T-helper 2 cell treated with Interferon-gamma antibody and Interleukin-4, amounts not matched to agents 5 μg/mL and 100 μg/mL, for 36 hours (primary cell): ENCODE measurements at regions not wholly inside any gene's neighbourhood (a gene's known extent, or its start where the extent isn't known, plus 50 kb on each side); places are given as distances from the start of the nearest gene placed in this dataset.
A peak's percentile ranks its signal among the peaks of the same experiment; 100 is the strongest.
"Not testable (repeated sequence)": the region's sequence is repeated elsewhere in the genome, so short reads cannot be mapped to it uniquely, and the experiment has no call there.

Experiments used
- DNase-seq: peaks from one replicate; pipeline ENCODE4 v3.0.0; 2021; ENCODE audit warnings: low spot score
- H3K27ac Mint-ChIP-seq: one replicate; pipeline ENCODE4 v1.8.0; 2021; ENCODE audit warnings: mild to moderate bottlenecking, mixed read lengths
- H3K27me3 Mint-ChIP-seq: one replicate; pipeline ENCODE4 v1.8.0; 2021; ENCODE audit warnings: low read depth, mixed read lengths
- H3K36me3 Mint-ChIP-seq: one replicate; pipeline ENCODE4 v1.8.0; 2021; ENCODE audit warnings: low read depth, mixed read lengths
- H3K4me1 Mint-ChIP-seq: one replicate; pipeline ENCODE4 v1.8.0; 2021; ENCODE audit warnings: low read depth, mixed read lengths
- H3K4me3 Mint-ChIP-seq: one replicate; pipeline ENCODE4 v1.8.0; 2022; ENCODE audit warnings: mild to moderate bottlenecking, moderate library complexity, mixed read lengths
- H3K9me3 Mint-ChIP-seq: one replicate; pipeline ENCODE4 v1.8.0; 2021; ENCODE audit warnings: mixed read lengths

DNA sequence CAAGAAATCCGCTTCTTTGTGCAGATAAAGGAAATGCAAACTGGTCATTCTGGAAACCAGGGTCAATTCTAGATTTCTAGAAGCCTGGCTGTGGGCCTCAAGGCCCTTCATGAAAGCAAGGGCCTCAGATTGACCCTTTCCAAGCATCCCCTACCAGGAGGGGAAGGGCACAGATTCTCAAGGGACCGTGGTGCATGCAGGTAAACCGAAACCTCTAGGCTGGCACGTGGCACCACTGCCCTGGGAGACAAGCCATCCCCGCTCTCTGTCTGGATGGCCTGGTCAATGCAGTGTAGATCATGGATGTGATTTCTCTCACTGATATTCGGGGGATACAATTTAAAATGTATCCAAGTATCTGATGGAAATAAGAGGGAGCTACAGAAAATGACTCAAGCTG is 69.4 kb downstream of the TOMM20 start:
- Mint-ChIP-seq H3K4me1 (peaks cover 29% of the 10 kb centered on the region), H3K27ac (no peak overlapping the region), H3K4me3 (no peak overlapping the region)

GRCh38 chr1:235058695-235059094 is 69.9 kb downstream of the TOMM20 start:
- Mint-ChIP-seq H3K27ac (no peak overlapping the region), H3K9me3 (no peaks in the 10 kb centered on the region), H3K4me1 (peaks cover 25% of the 10 kb centered on the region), H3K36me3 (no peaks in the 10 kb centered on the region), H3K27me3 (no peaks in the 10 kb centered on the region), H3K4me3 (no peak overlapping the region)
- no peak for DNase-seq

More for the DNA sequence above, 69.4 kb downstream of the TOMM20 start:
- Mint-ChIP-seq H3K9me3 (no peaks in the 10 kb centered on the region), H3K36me3 (no peaks in the 10 kb centered on the region), H3K27me3 (no peaks in the 10 kb centered on the region)
- DNase-seq = no peak

- H3K4me3 Mint-ChIP-seq = no peak overlapping the region
- H3K36me3 Mint-ChIP-seq = no peaks in the 10 kb centered on the region
- no peak overlapping the region for H3K27ac Mint-ChIP-seq
- H3K4me1 Mint-ChIP-seq = peaks cover 18% of the 10 kb centered on the region
- no peak for DNase-seq
- H3K27me3 Mint-ChIP-seq = no peaks in the 10 kb centered on the region
- H3K9me3 Mint-ChIP-seq = no peaks in the 10 kb centered on the region
Observed at GRCh38 chr1:235057385-235058306, 71.0 kb downstream of the TOMM20 start.

DNA sequence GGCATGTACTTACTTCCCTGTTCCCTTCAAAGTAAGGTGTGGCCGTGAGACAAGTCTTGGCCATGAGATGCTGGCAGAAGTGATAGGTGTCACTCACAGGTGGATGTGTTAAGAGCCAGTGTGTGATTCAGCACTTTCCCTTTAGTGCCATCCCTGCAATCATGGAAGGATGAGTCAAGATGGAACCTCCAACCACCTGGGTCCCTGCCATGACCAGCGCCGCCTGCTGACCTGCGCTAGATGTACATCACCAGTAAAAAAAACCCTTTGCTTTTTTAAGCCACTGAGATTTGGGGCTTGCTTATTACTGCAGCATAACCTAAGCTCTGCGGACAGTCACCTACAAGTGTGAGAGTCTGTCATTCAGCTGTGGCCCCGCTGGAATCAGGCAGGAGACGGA is 71.7 kb downstream of the TOMM20 start:
- Mint-ChIP-seq H3K27me3 (no peaks in the 10 kb centered on the region), H3K4me1 (peaks cover 15% of the 10 kb centered on the region), H3K27ac (no peak overlapping the region), H3K36me3 (no peaks in the 10 kb centered on the region), H3K4me3 (no peak overlapping the region), H3K9me3 (no peaks in the 10 kb centered on the region)
- DNase-seq = no peak

GRCh38 chr1:235054936-235055335 is 73.7 kb downstream of the TOMM20 start:
- Mint-ChIP-seq H3K27ac (no peak overlapping the region), H3K4me1 (peaks cover 11% of the 10 kb centered on the region), H3K9me3 (no peaks in the 10 kb centered on the region), H3K27me3 (no peaks in the 10 kb centered on the region), H3K4me3 (no peak overlapping the region), H3K36me3 (no peaks in the 10 kb centered on the region)
- no peak for DNase-seq

DNA sequence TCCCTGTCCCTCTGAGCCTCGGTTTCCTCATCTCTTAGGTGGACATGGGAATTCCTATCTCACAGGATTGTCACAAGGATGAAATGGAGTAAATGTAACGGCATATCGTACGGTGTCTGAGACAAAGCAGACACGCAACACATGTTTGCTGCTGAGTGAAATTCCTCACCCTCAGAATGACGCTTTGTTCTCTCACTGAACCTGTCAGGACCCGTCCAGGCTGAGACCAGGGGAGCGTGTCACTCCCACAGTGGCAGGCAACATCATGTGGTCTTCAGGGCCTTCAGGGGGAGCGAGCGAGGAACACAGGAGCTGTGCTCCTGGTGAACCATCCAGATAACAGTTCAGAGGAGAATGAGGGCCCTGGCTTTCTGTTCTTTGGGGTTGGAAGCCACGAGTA is 74.2 kb downstream of the TOMM20 start:
- Mint-ChIP-seq H3K4me1 (peaks cover 11% of the 10 kb centered on the region), H3K9me3 (no peaks in the 10 kb centered on the region), H3K27ac (no peak overlapping the region), H3K4me3 (no peak overlapping the region), H3K27me3 (no peaks in the 10 kb centered on the region), H3K36me3 (no peaks in the 10 kb centered on the region)
- no peak for DNase-seq

GRCh38 chr1:235052067-235053008 is 76.3 kb downstream of the TOMM20 start:
- no peaks in the 10 kb centered on the region for H3K9me3 Mint-ChIP-seq
- H3K4me3 Mint-ChIP-seq = no peak overlapping the region
- H3K27ac Mint-ChIP-seq = no peak overlapping the region
- no peaks in the 10 kb centered on the region for H3K27me3 Mint-ChIP-seq
- H3K4me1 Mint-ChIP-seq = peaks cover 22% of the 10 kb centered on the region
- no peaks in the 10 kb centered on the region for H3K36me3 Mint-ChIP-seq
- DNase-seq = no peak

GRCh38 chr1:235051521-235051920 is 77.1 kb downstream of the TOMM20 start:
- Mint-ChIP-seq H3K4me3 (no peak overlapping the region), H3K4me1 (peaks cover 24% of the 10 kb centered on the region), H3K9me3 (no peaks in the 10 kb centered on the region), H3K36me3 (no peaks in the 10 kb centered on the region), H3K27ac (no peak overlapping the region), H3K27me3 (no peaks in the 10 kb centered on the region)
- DNase-seq = no peak

GRCh38 chr1:235050911-235051360 is 77.7 kb downstream of the TOMM20 start:
- Mint-ChIP-seq H3K9me3 (no peaks in the 10 kb centered on the region), H3K4me1 (peaks cover 28% of the 10 kb centered on the region), H3K27ac (no peak overlapping the region), H3K4me3 (no peak overlapping the region), H3K36me3 (no peaks in the 10 kb centered on the region), H3K27me3 (no peaks in the 10 kb centered on the region)
- DNase-seq = peak; percentile 64

GRCh38 chr1:235049716-235050378 is 78.8 kb downstream of the TOMM20 start:
- not testable (repeated sequence) for DNase-seq, H3K4me3 Mint-ChIP-seq, H3K9me3 Mint-ChIP-seq, H3K27me3 Mint-ChIP-seq, H3K36me3 Mint-ChIP-seq
- peak overlapping the region; percentile 47 for H3K27ac Mint-ChIP-seq
- peaks cover 39% of the 10 kb centered on the region for H3K4me1 Mint-ChIP-seq

- peaks cover 42% of the 10 kb centered on the region for H3K4me1 Mint-ChIP-seq
- H3K27ac Mint-ChIP-seq = peak overlapping the region; percentile 47
Observed at GRCh38 chr1:235049217-235049616, 79.4 kb downstream of the TOMM20 start.

DNA sequence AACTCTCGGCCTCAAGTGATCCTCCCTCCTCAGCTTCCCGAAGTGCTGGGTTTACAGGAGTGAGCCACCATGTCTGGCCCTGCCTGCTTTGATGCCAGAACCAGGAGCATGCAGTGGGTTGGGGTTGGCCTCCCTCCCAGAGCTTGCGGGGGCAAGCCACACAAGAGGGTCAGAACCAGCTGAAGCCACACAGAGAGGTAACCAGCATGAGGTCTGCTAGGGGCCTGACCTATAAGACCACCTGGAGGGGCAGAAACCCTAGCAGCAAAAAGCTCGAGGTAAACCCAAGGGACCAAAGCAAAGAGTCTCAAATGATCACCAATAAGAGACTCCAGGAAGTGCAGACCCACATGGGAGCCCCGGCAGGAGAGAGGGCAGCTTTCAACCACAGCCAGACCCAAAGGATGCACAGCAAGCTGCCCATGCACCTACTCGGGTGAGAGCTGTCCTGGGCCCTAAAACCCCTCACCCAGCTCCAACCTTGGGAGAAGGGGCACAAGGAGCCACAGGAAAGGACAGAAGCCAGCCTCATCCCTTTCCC is 81.2 kb downstream of the TOMM20 start:
- peak overlapping the region; percentile 53 for H3K4me3 Mint-ChIP-seq
- DNase-seq = no peak
- peak overlapping the region; percentile 92 for H3K27ac Mint-ChIP-seq
- H3K36me3 Mint-ChIP-seq = no peaks in the 10 kb centered on the region
- no peaks in the 10 kb centered on the region for H3K9me3 Mint-ChIP-seq
- no peaks in the 10 kb centered on the region for H3K27me3 Mint-ChIP-seq
- H3K4me1 Mint-ChIP-seq = peaks cover 44% of the 10 kb centered on the region

More at GRCh38 chr1:235049217-235049616, 79.4 kb downstream of the TOMM20 start:
- Mint-ChIP-seq H3K4me3 (no peak overlapping the region), H3K36me3 (no peaks in the 10 kb centered on the region), H3K27me3 (no peaks in the 10 kb centered on the region), H3K9me3 (no peaks in the 10 kb centered on the region)
- DNase-seq = no peak

- Mint-ChIP-seq H3K36me3 (no peaks in the 10 kb centered on the region), H3K4me1 (peaks cover 41% of the 10 kb centered on the region)
Observed at GRCh38 chr1:235045921-235046601, 82.6 kb downstream of the TOMM20 start.

More at GRCh38 chr1:235045921-235046601, 82.6 kb downstream of the TOMM20 start:
- no peak for DNase-seq
- peak overlapping the region; percentile 26 for H3K27ac Mint-ChIP-seq
- H3K27me3 Mint-ChIP-seq = no peaks in the 10 kb centered on the region
- no peak overlapping the region for H3K4me3 Mint-ChIP-seq
- no peaks in the 10 kb centered on the region for H3K9me3 Mint-ChIP-seq
